ENCODE measurements at regions not wholly inside any gene's neighbourhood (a gene's known extent, or its start where the extent isn't known, plus 50 kb on each side); places are given as distances from the start of the nearest gene placed in this dataset.

GRCh38 chr3:46083956-46084355 lies 56.7 kb upstream of the XCR1 start:
- H3K27ac ChIP-seq: no peak overlapping the region
- no peak for DNase-seq
- 94% methylated on average over 1 of the region's 1 CpG for WGBS, 2 donors
- intact Hi-C loops (cut with DNase I): loop anchor here (5.0 kb wide), 1 partner anchor 293 kb away; no protein-coding TSS in a partner anchor
- H3K4me3 ChIP-seq: no peak overlapping the region
- no peaks in the 10 kb centered on the region for H3K36me3 ChIP-seq
- TF ChIP-seq POLR2A (IDR thresholded peaks at IDR 0.05): no peak
- TF ChIP-seq CTCF (IDR thresholded peaks at IDR 0.05): no peak
- peaks cover 0 to 43% (median 0%) of the 10 kb centered on the region in 4 donors for H3K27me3 ChIP-seq
- H3K4me1 ChIP-seq: peaks cover 0 to 49% (median 4%) of the 10 kb centered on the region in 3 donors
- H3K9me3 ChIP-seq: no peaks in the 10 kb centered on the region

- Histone ChIP-seq H3K9me3 (no peaks in the 10 kb centered on the region), H3K36me3 (no peaks in the 10 kb centered on the region), H3K27me3 (peaks cover 0 to 37% (median 0%) of the 10 kb centered on the region in 4 donors), H3K4me3 (no peak overlapping the region), H3K27ac (peak overlapping the region in 2 of 4 donors; percentile 14 to 48), H3K4me1 (peaks cover 0 to 51% (median 4%) of the 10 kb centered on the region in 3 donors)
- DNase-seq: no peak
- 63% methylated on average over 1 of the region's 1 CpG for WGBS, 2 donors
- no peak for TF ChIP-seq CTCF (IDR thresholded peaks at IDR 0.05)
- no peak for TF ChIP-seq POLR2A (IDR thresholded peaks at IDR 0.05)
- intact Hi-C loops (cut with DNase I): loop anchor here (5.0 kb wide), 1 partner anchor 294 kb away; no protein-coding TSS in a partner anchor
Measured at GRCh38 chr3:46082849-46083248, 55.6 kb upstream of the XCR1 start.

- Histone ChIP-seq H3K27ac (no peak overlapping the region), H3K4me1 (peaks cover 0 to 51% (median 4%) of the 10 kb centered on the region in 3 donors), H3K4me3 (no peak overlapping the region), H3K27me3 (peaks cover 0 to 29% (median 0%) of the 10 kb centered on the region in 4 donors), H3K36me3 (no peaks in the 10 kb centered on the region), H3K9me3 (no peaks in the 10 kb centered on the region)
- intact Hi-C loops (cut with DNase I): loop anchor here (5.0 kb wide), 1 partner anchor 295 kb away; no protein-coding TSS in a partner anchor
- TF ChIP-seq POLR2A (IDR thresholded peaks at IDR 0.05) (no peak), CTCF (IDR thresholded peaks at IDR 0.05) (no peak)
- WGBS, 2 donors: 80 to 86% methylated on average over 2 of the region's 2 CpGs
- no peak for DNase-seq
Measured at GRCh38 chr3:46082021-46082420, 54.7 kb upstream of the XCR1 start.

GRCh38 chr3:46080969-46081345 lies 53.7 kb upstream of the XCR1 start:
- DNase-seq: no peak
- WGBS, 2 donors: 40 to 71% methylated on average over 2 of the region's 2 CpGs
- H3K4me1 ChIP-seq: peaks cover 0 to 46% (median 4%) of the 10 kb centered on the region in 3 donors
- intact Hi-C loops (cut with DNase I): loop anchor here (5.0 kb wide), 1 partner anchor 296 kb away; no protein-coding TSS in a partner anchor
- peak overlapping the region in 1 of 4 donors; percentile 10 for H3K27ac ChIP-seq
- TF ChIP-seq CTCF (IDR thresholded peaks at IDR 0.05) (no peak), POLR2A (IDR thresholded peaks at IDR 0.05) (no peak)
- peaks cover 0 to 19% (median 0%) of the 10 kb centered on the region in 4 donors for H3K27me3 ChIP-seq
- H3K4me3 ChIP-seq: no peak overlapping the region
- H3K9me3 ChIP-seq: no peaks in the 10 kb centered on the region
- H3K36me3 ChIP-seq: no peaks in the 10 kb centered on the region

GRCh38 chr3:46080124-46080968 lies 53.1 kb upstream of the XCR1 start:
- intact Hi-C loops (cut with DNase I): loop anchor here (5.0 kb wide), 1 partner anchor 297 kb away; no protein-coding TSS in a partner anchor
- Histone ChIP-seq H3K4me3 (no peak overlapping the region), H3K4me1 (peaks cover 0 to 40% (median 4%) of the 10 kb centered on the region in 3 donors), H3K9me3 (no peaks in the 10 kb centered on the region), H3K27ac (peak overlapping the region in 1 of 4 donors; percentile 10), H3K36me3 (no peaks in the 10 kb centered on the region), H3K27me3 (peaks cover 0 to 14% (median 0%) of the 10 kb centered on the region in 4 donors)
- no peak for DNase-seq
- 64 to 76% methylated on average over 6 of the region's 6 CpGs for WGBS, 2 donors
- TF ChIP-seq POLR2A (IDR thresholded peaks at IDR 0.05): no peak
- TF ChIP-seq CTCF (IDR thresholded peaks at IDR 0.05): no peak

Data from esophagus squamous epithelium (tissue), 5 donors.